Astrocyte (in vitro differentiated cells and primary cell): ENCODE measurements at regions not wholly inside any gene's neighbourhood (a gene's known extent, or its start where the extent isn't known, plus 50 kb on each side); places are given as distances from the start of the nearest gene placed in this dataset.

Source experiments
- DNase-seq: peaks from one replicate; pipeline ENCODE4 v3.0.0-alpha.2; 2010; ENCODE audit warnings: low read depth
- FAIRE-seq: peaks from 2 replicates; lab custom pipeline; 2011; peaks lifted over from hg19 to GRCh38; lab: Jason Lieb, UNC
- H2AFZ ChIP-seq: 2 replicates; pipeline ENCODE4 v1.6.0; 2012; ENCODE audit warnings: low read depth, low read length, inconsistent platforms
- H3K27ac ChIP-seq: 2 replicates; pipeline ENCODE4 v1.5.1; 2011; ENCODE audit warnings: low read depth, low read length, inconsistent platforms
- H3K27me3 ChIP-seq: 2 replicates; pipeline ENCODE4 v1.6.0; 2011; ENCODE audit warnings: low read length, inconsistent platforms; ENCODE audit not compliant: insufficient read depth
- H3K36me3 ChIP-seq: 2 replicates; pipeline ENCODE4 v1.5.1; 2011; ENCODE audit warnings: low read length, inconsistent platforms; ENCODE audit not compliant: insufficient read depth
- H3K4me1 ChIP-seq: 2 replicates; pipeline ENCODE4 v1.5.1; 2011; ENCODE audit warnings: low read length, inconsistent platforms; ENCODE audit not compliant: insufficient read depth
- H3K4me2 ChIP-seq: 2 replicates; pipeline ENCODE4 v1.6.0; 2012; ENCODE audit warnings: low read length, inconsistent platforms
- H3K4me3 ChIP-seq: 2 replicates; pipeline ENCODE4 v1.5.1; 2011; ENCODE audit warnings: low read depth, mild to moderate bottlenecking, low read length, inconsistent platforms; ENCODE audit not compliant: insufficient read depth
- H3K79me2 ChIP-seq: 2 replicates; pipeline ENCODE4 v1.6.0; 2012; ENCODE audit warnings: mild to moderate bottlenecking, low read length, inconsistent platforms; ENCODE audit not compliant: insufficient read depth
- H3K9ac ChIP-seq: 2 replicates; pipeline ENCODE4 v1.6.0; 2012; ENCODE audit warnings: mild to moderate bottlenecking, low read length, inconsistent platforms
- H3K9me3 ChIP-seq: 2 replicates; pipeline ENCODE4 v1.5.1; 2012; ENCODE audit warnings: low read depth, mild to moderate bottlenecking, low read length, inconsistent platforms; ENCODE audit not compliant: insufficient read depth
- H4K20me1 ChIP-seq: 2 replicates; pipeline ENCODE4 v1.6.0; 2012; ENCODE audit warnings: low read length, inconsistent platforms; ENCODE audit not compliant: insufficient read depth
- H3K27ac Mint-ChIP-seq: one replicate; pipeline ENCODE4 v1.8.0; 2021; ENCODE audit warnings: mild to moderate bottlenecking, mixed read lengths; ENCODE audit not compliant: unreplicated experiment
- H3K27me3 Mint-ChIP-seq: one replicate; pipeline ENCODE4 v1.8.0; 2021; ENCODE audit warnings: low read depth, mixed read lengths; ENCODE audit not compliant: unreplicated experiment
- H3K36me3 Mint-ChIP-seq: one replicate; pipeline ENCODE4 v1.8.0; 2021; ENCODE audit warnings: low read depth, mixed read lengths; ENCODE audit not compliant: unreplicated experiment
- H3K4me1 Mint-ChIP-seq: one replicate; pipeline ENCODE4 v1.8.0; 2021; ENCODE audit warnings: low read depth, mixed read lengths; ENCODE audit not compliant: unreplicated experiment
- H3K4me3 Mint-ChIP-seq: one replicate; pipeline ENCODE4 v1.8.0; 2021; ENCODE audit warnings: mild to moderate bottlenecking, moderate library complexity, mixed read lengths; ENCODE audit not compliant: unreplicated experiment
- H3K9me3 Mint-ChIP-seq: one replicate; pipeline ENCODE4 v1.8.0; 2021; ENCODE audit warnings: mild to moderate bottlenecking, mixed read lengths; ENCODE audit not compliant: unreplicated experiment
- EZH2 ChIP-seq: IDR thresholded peaks from 2 replicates; pipeline ENCODE4 v1.6.1; 2012; ENCODE audit warnings: mild to moderate bottlenecking, low read length, inconsistent platforms; ENCODE audit not compliant: insufficient read depth
- TF ChIP-seq, protein P1 (sequence below): IDR thresholded peaks from 2 replicates; pipeline ENCODE4 v1.5.1; 2011; ENCODE audit warnings: low read depth, mild to moderate bottlenecking, inconsistent platforms, low read length, moderate library complexity; ENCODE audit not compliant: insufficient read depth

- Histone ChIP-seq H3K36me3 (no peaks in the 10 kb centered on the region), H3K79me2 (no peaks in the 10 kb centered on the region), H3K4me3 (no peak overlapping the region), H3K9ac (no peak overlapping the region), H3K4me2 (no peak overlapping the region), H4K20me1 (no peaks in the 10 kb centered on the region), H3K27ac (no peak overlapping the region), H3K9me3 (peaks cover 2% of the 10 kb centered on the region), H3K4me1 (no peaks in the 10 kb centered on the region), H3K27me3 (no peaks in the 10 kb centered on the region), H2AFZ (no peak overlapping the region)
- Mint-ChIP-seq H3K4me3 (no peak overlapping the region), H3K27me3 (no peaks in the 10 kb centered on the region), H3K9me3 (no peaks in the 10 kb centered on the region), H3K4me1 (peaks cover 14% of the 10 kb centered on the region), H3K36me3 (no peaks in the 10 kb centered on the region), H3K27ac (no peak overlapping the region)
- DNase-seq (no peak), FAIRE-seq (no peak)
- TF ChIP-seq EZH2, result no peak
- TF ChIP-seq, protein P1, sequence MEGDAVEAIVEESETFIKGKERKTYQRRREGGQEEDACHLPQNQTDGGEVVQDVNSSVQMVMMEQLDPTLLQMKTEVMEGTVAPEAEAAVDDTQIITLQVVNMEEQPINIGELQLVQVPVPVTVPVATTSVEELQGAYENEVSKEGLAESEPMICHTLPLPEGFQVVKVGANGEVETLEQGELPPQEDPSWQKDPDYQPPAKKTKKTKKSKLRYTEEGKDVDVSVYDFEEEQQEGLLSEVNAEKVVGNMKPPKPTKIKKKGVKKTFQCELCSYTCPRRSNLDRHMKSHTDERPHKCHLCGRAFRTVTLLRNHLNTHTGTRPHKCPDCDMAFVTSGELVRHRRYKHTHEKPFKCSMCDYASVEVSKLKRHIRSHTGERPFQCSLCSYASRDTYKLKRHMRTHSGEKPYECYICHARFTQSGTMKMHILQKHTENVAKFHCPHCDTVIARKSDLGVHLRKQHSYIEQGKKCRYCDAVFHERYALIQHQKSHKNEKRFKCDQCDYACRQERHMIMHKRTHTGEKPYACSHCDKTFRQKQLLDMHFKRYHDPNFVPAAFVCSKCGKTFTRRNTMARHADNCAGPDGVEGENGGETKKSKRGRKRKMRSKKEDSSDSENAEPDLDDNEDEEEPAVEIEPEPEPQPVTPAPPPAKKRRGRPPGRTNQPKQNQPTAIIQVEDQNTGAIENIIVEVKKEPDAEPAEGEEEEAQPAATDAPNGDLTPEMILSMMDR, result no peak
Observed at GRCh38 chr18:65359479-65359878, 391.3 kb upstream of the CDH7 start.

- Histone ChIP-seq H3K9ac (no peak overlapping the region), H3K9me3 (peaks cover 2% of the 10 kb centered on the region), H3K27me3 (no peaks in the 10 kb centered on the region), H3K36me3 (no peaks in the 10 kb centered on the region), H3K4me1 (no peaks in the 10 kb centered on the region), H3K79me2 (no peaks in the 10 kb centered on the region), H3K27ac (no peak overlapping the region), H3K4me2 (no peak overlapping the region), H4K20me1 (no peaks in the 10 kb centered on the region), H2AFZ (no peak overlapping the region), H3K4me3 (no peak overlapping the region)
- H3K9me3 Mint-ChIP-seq, result no peaks in the 10 kb centered on the region
- peaks cover 3% of the 10 kb centered on the region for H3K4me1 Mint-ChIP-seq
- no peaks in the 10 kb centered on the region for H3K27me3 Mint-ChIP-seq
- no peak for TF ChIP-seq EZH2
- TF ChIP-seq, protein P1, result no peak
- no peak for FAIRE-seq
- H3K36me3 Mint-ChIP-seq, result no peaks in the 10 kb centered on the region
- no peak for DNase-seq
- no peak overlapping the region for H3K4me3 Mint-ChIP-seq
- H3K27ac Mint-ChIP-seq, result no peak overlapping the region
Observed at GRCh38 chr18:65358306-65358705, 392.5 kb upstream of the CDH7 start.

- H3K4me3 Mint-ChIP-seq, result no peak overlapping the region
- H3K9me3 Mint-ChIP-seq, result no peaks in the 10 kb centered on the region
Observed at GRCh38 chr18:65352186-65352585, 398.6 kb upstream of the CDH7 start.

More at GRCh38 chr18:65352186-65352585, 398.6 kb upstream of the CDH7 start:
- Histone ChIP-seq H3K4me1 (no peaks in the 10 kb centered on the region), H2AFZ (no peak overlapping the region), H3K36me3 (no peaks in the 10 kb centered on the region), H3K4me3 (no peak overlapping the region), H3K9me3 (no peaks in the 10 kb centered on the region), H3K79me2 (no peaks in the 10 kb centered on the region), H3K4me2 (no peak overlapping the region), H3K27ac (no peak overlapping the region), H4K20me1 (no peaks in the 10 kb centered on the region), H3K9ac (no peak overlapping the region), H3K27me3 (no peaks in the 10 kb centered on the region)
- Mint-ChIP-seq H3K27ac (no peak overlapping the region), H3K27me3 (no peaks in the 10 kb centered on the region), H3K4me1 (no peaks in the 10 kb centered on the region), H3K36me3 (no peaks in the 10 kb centered on the region)
- TF ChIP-seq, protein P1, result no peak
- TF ChIP-seq EZH2, result no peak
- DNase-seq, result no peak
- no peak for FAIRE-seq
